ENCODE measurements at regions not wholly inside any gene's neighbourhood (a gene's known extent, or its start where the extent isn't known, plus 50 kb on each side); places are given as distances from the start of the nearest gene placed in this dataset.
A peak's percentile ranks its signal among the peaks of the same experiment; 100 is the strongest.

GRCh38 chr1:55484173-55484572 lies 269.0 kb upstream of the USP24 start:
- no peak overlapping the region for H3K4me3 ChIP-seq
- no peaks in the 10 kb centered on the region for H3K27me3 ChIP-seq (ENCODE audit: insufficient read depth, low read depth)
- H3K27ac ChIP-seq: no peak overlapping the region
- no TSS peak for BruUV-seq (replicated peaks)
- no peaks in the 10 kb centered on the region for H3F3A ChIP-seq (ENCODE audit: insufficient read depth, low read depth)
- H4K20me1 ChIP-seq (ENCODE audit: insufficient read depth): no peaks in the 10 kb centered on the region
- CTCF ChIA-PET: no interaction called here
- no peak overlapping the region for H2AFZ ChIP-seq
- no peaks in the 10 kb centered on the region for H3K9me2 ChIP-seq (ENCODE audit: insufficient read depth)
- no peaks in the 10 kb centered on the region for H3K4me1 ChIP-seq (replicated peaks; ENCODE audit: insufficient read depth)
- intact Hi-C loops (cut with micrococcal nuclease; ENCODE audit: unreplicated experiment): loop anchor here (10.0 kb wide), 1 partner anchor 199 kb away; no protein-coding TSS in a partner anchor
- H3K36me3 ChIP-seq (ENCODE audit: low read depth): no peaks in the 10 kb centered on the region
- no peak overlapping the region for H3K4me2 ChIP-seq
- TF ChIP-seq, protein P1, sequence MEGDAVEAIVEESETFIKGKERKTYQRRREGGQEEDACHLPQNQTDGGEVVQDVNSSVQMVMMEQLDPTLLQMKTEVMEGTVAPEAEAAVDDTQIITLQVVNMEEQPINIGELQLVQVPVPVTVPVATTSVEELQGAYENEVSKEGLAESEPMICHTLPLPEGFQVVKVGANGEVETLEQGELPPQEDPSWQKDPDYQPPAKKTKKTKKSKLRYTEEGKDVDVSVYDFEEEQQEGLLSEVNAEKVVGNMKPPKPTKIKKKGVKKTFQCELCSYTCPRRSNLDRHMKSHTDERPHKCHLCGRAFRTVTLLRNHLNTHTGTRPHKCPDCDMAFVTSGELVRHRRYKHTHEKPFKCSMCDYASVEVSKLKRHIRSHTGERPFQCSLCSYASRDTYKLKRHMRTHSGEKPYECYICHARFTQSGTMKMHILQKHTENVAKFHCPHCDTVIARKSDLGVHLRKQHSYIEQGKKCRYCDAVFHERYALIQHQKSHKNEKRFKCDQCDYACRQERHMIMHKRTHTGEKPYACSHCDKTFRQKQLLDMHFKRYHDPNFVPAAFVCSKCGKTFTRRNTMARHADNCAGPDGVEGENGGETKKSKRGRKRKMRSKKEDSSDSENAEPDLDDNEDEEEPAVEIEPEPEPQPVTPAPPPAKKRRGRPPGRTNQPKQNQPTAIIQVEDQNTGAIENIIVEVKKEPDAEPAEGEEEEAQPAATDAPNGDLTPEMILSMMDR (conservative IDR thresholded peaks at IDR 0.05): no peak
- no peak for TF ChIP-seq EZH2 (IDR thresholded peaks at IDR 0.05; ENCODE audit: low read depth)
- H3K79me2 ChIP-seq (ENCODE audit: low read depth): no peaks in the 10 kb centered on the region
- POLR2A ChIA-PET (ENCODE audit: unreplicated experiment): no interaction called here
- H3K9me3 ChIP-seq (ENCODE audit: insufficient read depth, low read depth): 0 out of 2 replicates have a peak, but pooled peaks cover 3% of the 10 kb centered on the region
- peak in 1 of 2 experiments; percentile 39 for DNase-seq

GRCh38 chr1:55483523-55483922 lies 268.4 kb upstream of the USP24 start:
- H3K27me3 ChIP-seq (ENCODE audit: insufficient read depth, low read depth): no peaks in the 10 kb centered on the region
- no peaks in the 10 kb centered on the region for H3F3A ChIP-seq (ENCODE audit: insufficient read depth, low read depth)
- H3K4me3 ChIP-seq: no peak overlapping the region
- H3K9me2 ChIP-seq (ENCODE audit: insufficient read depth): no peaks in the 10 kb centered on the region
- H3K27ac ChIP-seq: no peak overlapping the region
- POLR2A ChIA-PET (ENCODE audit: unreplicated experiment): no interaction called here
- TF ChIP-seq, protein P1 (conservative IDR thresholded peaks at IDR 0.05): no peak
- TF ChIP-seq EZH2 (IDR thresholded peaks at IDR 0.05; ENCODE audit: low read depth): no peak
- no peaks in the 10 kb centered on the region for H3K36me3 ChIP-seq (ENCODE audit: low read depth)
- BruUV-seq (replicated peaks): no TSS peak
- intact Hi-C loops (cut with micrococcal nuclease; ENCODE audit: unreplicated experiment): loop anchor here (10.0 kb wide), 1 partner anchor 199 kb away; no protein-coding TSS in a partner anchor
- no peak for DNase-seq
- CTCF ChIA-PET: no interaction called here
- H2AFZ ChIP-seq: no peak overlapping the region
- no peaks in the 10 kb centered on the region for H3K79me2 ChIP-seq (ENCODE audit: low read depth)
- H3K9me3 ChIP-seq (ENCODE audit: insufficient read depth, low read depth): peaks cover 7% of the 10 kb centered on the region; the same call in 1 of the 2 replicates
- no peaks in the 10 kb centered on the region for H4K20me1 ChIP-seq (ENCODE audit: insufficient read depth)
- H3K4me1 ChIP-seq (replicated peaks; ENCODE audit: insufficient read depth): no peaks in the 10 kb centered on the region
- no peak overlapping the region for H3K4me2 ChIP-seq

GRCh38 chr1:55481634-55482033 lies 266.5 kb upstream of the USP24 start:
- intact Hi-C loops (cut with micrococcal nuclease; ENCODE audit: unreplicated experiment): loop anchor here (10.0 kb wide), 1 partner anchor 197 kb away; no protein-coding TSS in a partner anchor
- Histone ChIP-seq H2AFZ (no peak overlapping the region), H3K4me2 (no peak overlapping the region), H3K79me2 (ENCODE audit: low read depth) (no peaks in the 10 kb centered on the region), H3K27me3 (ENCODE audit: insufficient read depth, low read depth) (no peaks in the 10 kb centered on the region), H3K36me3 (ENCODE audit: low read depth) (no peaks in the 10 kb centered on the region), H3K9me2 (ENCODE audit: insufficient read depth) (no peaks in the 10 kb centered on the region), H3K27ac (no peak overlapping the region), H3F3A (ENCODE audit: insufficient read depth, low read depth) (no peaks in the 10 kb centered on the region), H3K9me3 (ENCODE audit: insufficient read depth, low read depth) (peaks cover 7% of the 10 kb centered on the region; the same call in 1 of the 2 replicates), H4K20me1 (ENCODE audit: insufficient read depth) (no peaks in the 10 kb centered on the region), H3K4me3 (no peak overlapping the region), H3K4me1 (replicated peaks; ENCODE audit: insufficient read depth) (no peaks in the 10 kb centered on the region)
- ChIA-PET POLR2A (ENCODE audit: unreplicated experiment) (no interaction called here), CTCF (no interaction called here)
- no peak for DNase-seq
- no TSS peak for BruUV-seq (replicated peaks)
- no peak for TF ChIP-seq EZH2 (IDR thresholded peaks at IDR 0.05; ENCODE audit: low read depth)
- TF ChIP-seq, protein P1 (conservative IDR thresholded peaks at IDR 0.05): no peak
